SK-N-SH treated with all-trans-retinoic acid at 6 μM for 48 hours (cell line): ENCODE measurements at regions not wholly inside any gene's neighbourhood (a gene's known extent, or its start where the extent isn't known, plus 50 kb on each side); places are given as distances from the start of the nearest gene placed in this dataset.

Experiments used
- PPARA ChIP-seq: fragments of 250-450 bp; sonication (Bioruptor Pico); IDR thresholded peaks from 2 replicates; pipeline ENCODE4 v1.5.0; 2020; ENCODE audit warnings: mild to moderate bottlenecking, borderline replicate concordance
- ZFP30 ChIP-seq: fragments of 450-650 bp; formaldehyde crosslinking; IDR thresholded peaks from 2 replicates; pipeline ENCODE4 v1.5.0; 2022; ENCODE audit warnings: mild to moderate bottlenecking, moderate library complexity

DNA sequence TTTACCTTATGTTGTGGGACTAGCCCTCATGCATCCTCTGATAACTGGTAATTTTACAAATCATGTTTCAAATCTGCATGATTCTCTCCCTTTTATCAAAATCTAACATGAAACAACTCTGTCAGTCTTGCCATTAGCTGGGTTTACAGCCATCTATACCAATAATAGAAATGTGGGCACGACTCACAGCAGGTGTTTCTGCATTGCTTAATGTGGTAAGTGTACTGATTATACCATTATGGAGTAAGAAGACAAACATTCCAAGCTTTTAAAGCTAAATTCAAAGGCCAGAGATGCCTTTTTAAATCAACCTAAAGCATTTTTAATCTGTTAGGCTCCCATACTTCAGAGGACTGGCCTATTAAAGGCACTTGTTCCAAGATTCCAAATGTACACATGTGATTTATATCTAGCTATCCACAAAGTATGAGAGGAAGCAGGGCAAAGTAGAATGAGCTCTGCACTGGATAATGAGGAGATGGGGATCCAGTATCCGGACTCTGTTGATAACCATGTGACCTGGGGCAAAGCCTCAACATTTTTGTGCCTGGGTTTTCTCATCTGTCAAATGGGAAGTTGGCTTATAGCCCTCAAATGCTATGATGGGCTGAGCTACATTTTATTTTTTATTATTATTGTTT lies 52.3 kb upstream of the FUT8 start:
- no peak for TF ChIP-seq PPARA (CRISPR knock-in tag)
- TF ChIP-seq ZFP30 (CRISPR knock-in tag) = no peak
